Testis (tissue), 2 donors: ENCODE measurements at regions not wholly inside any gene's neighbourhood (a gene's known extent, or its start where the extent isn't known, plus 50 kb on each side); places are given as distances from the start of the nearest gene placed in this dataset.

Source experiments
- POLR2A ChIP-seq: fragments of 450-650 bp; IDR thresholded peaks from one replicate; pipeline ENCODE4 v1.6.1; 2017; ENCODE audit warnings: antibody characterized with exemption, mild to moderate bottlenecking, moderate library complexity
- TF ChIP-seq, protein P1 (sequence below), 3 experiments: fragments of 450-650 bp in 2 of 3; fragments of 200-600 bp in 1 of 3; sonication (generic) in 1 of 3; IDR thresholded peaks; one replicate each; pipeline ENCODE4 v1.5.1; 2016 to 2019; ENCODE audit warnings: antibody characterized with exemption in 3 of 3, mild to moderate bottlenecking in 2 of 3, moderate library complexity in 1 of 3

- TF ChIP-seq, protein P1, sequence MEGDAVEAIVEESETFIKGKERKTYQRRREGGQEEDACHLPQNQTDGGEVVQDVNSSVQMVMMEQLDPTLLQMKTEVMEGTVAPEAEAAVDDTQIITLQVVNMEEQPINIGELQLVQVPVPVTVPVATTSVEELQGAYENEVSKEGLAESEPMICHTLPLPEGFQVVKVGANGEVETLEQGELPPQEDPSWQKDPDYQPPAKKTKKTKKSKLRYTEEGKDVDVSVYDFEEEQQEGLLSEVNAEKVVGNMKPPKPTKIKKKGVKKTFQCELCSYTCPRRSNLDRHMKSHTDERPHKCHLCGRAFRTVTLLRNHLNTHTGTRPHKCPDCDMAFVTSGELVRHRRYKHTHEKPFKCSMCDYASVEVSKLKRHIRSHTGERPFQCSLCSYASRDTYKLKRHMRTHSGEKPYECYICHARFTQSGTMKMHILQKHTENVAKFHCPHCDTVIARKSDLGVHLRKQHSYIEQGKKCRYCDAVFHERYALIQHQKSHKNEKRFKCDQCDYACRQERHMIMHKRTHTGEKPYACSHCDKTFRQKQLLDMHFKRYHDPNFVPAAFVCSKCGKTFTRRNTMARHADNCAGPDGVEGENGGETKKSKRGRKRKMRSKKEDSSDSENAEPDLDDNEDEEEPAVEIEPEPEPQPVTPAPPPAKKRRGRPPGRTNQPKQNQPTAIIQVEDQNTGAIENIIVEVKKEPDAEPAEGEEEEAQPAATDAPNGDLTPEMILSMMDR (IDR thresholded peaks at IDR 0.05), result no peak
- TF ChIP-seq POLR2A, result no peak
These were observed 223.8 kb downstream of the CPE start for GRCh38 chr4:165602621-165603020.
